ENCODE measurements at regions not wholly inside any gene's neighbourhood (a gene's known extent, or its start where the extent isn't known, plus 50 kb on each side); places are given as distances from the start of the nearest gene placed in this dataset.

- H3K9ac ChIP-seq (ENCODE audit: low read depth, low read length): no peak overlapping the region
- no peaks in the 10 kb centered on the region for H3K27me3 ChIP-seq (ENCODE audit: insufficient read depth, low read length)
- H3K4me1 ChIP-seq (ENCODE audit: insufficient read depth, low read length): no peaks in the 10 kb centered on the region
- 97% methylated on average over 2 of the region's 2 CpGs for WGBS
- H3K9me3 ChIP-seq (ENCODE audit: insufficient read depth, low read depth, low read length): no peaks in the 10 kb centered on the region
- H3K27ac ChIP-seq (ENCODE audit: low read depth, low read length): no peak overlapping the region
- H3K36me3 ChIP-seq (ENCODE audit: insufficient read depth, low read length): no peaks in the 10 kb centered on the region
- H3K4me3 ChIP-seq (ENCODE audit: low read length): no peak overlapping the region
Observed at GRCh38 chr1:221933814-221934213, 191.9 kb upstream of the DUSP10 start.

- WGBS: 97% methylated on average over 4 of the region's 4 CpGs
- H3K4me3 ChIP-seq (ENCODE audit: low read length): no peak overlapping the region
- H3K27me3 ChIP-seq (ENCODE audit: insufficient read depth, low read length): no peaks in the 10 kb centered on the region
- H3K36me3 ChIP-seq (ENCODE audit: insufficient read depth, low read length): no peaks in the 10 kb centered on the region
- no peak overlapping the region for H3K27ac ChIP-seq (ENCODE audit: low read depth, low read length)
- H3K9me3 ChIP-seq (ENCODE audit: insufficient read depth, low read depth, low read length): no peaks in the 10 kb centered on the region
- no peak overlapping the region for H3K9ac ChIP-seq (ENCODE audit: low read depth, low read length)
- H3K4me1 ChIP-seq (ENCODE audit: insufficient read depth, low read length): no peaks in the 10 kb centered on the region
Observed at GRCh38 chr1:221926441-221926840, 184.6 kb upstream of the DUSP10 start.

DNA sequence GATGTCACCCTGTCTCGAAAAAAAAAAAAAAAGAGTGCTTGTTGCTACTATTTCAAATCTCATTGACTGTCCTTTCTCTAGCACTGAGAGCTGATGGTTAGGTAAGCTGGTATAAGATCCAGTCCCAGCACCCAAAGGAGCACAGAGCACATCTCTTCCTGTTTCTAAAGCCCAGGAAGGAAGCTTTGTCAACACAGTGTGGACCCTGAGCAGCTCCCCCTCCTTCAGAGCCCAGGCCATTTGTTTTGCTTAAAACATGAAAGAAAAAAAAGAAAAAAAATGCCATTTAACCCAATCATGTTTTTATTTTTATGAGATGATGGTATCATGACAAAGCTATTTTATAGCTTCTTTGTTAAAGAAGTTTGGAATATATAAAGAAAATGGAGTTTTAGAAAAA lies 184.1 kb upstream of the DUSP10 start:
- WGBS: no CpG with 5 or more reads among the region's 1 CpG
- no peaks in the 10 kb centered on the region for H3K27me3 ChIP-seq (ENCODE audit: insufficient read depth, low read length)

DNA sequence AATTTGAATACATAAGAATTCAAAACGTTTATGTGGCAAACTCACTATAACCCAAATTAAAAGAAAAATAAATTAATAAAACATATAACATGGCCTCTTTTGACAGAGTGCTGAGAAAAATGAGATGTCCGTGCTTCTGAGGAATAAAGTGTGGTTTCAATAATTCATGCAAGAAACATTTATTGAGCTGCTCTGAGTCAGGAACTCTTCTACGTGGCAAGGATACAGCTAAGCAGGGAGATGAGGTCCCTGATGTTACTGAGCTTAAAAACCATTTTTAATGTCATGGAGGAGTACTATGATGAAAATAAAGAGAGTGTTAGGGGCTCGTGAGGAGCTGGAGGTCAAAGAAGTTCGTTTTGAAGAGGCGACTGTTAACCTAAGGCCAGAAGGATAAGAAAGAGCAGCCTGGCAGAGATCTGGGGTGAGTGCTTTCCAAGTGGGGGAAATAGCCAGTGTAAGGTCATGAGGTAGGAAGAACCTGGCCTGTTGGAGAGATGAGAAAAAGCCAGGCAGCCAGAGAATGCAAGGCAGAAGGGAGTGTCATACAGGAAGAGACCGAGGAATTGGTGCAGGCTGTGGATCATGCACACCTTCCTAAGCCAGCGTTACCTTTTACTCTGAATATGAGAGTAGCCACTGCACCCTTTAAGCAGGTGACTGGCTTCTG lies 182.2 kb upstream of the DUSP10 start:
- Histone ChIP-seq H3K27ac (ENCODE audit: low read depth, low read length) (no peak overlapping the region), H3K27me3 (ENCODE audit: insufficient read depth, low read length) (no peaks in the 10 kb centered on the region), H3K4me1 (ENCODE audit: insufficient read depth, low read length) (no peaks in the 10 kb centered on the region), H3K9ac (ENCODE audit: low read depth, low read length) (no peak overlapping the region), H3K9me3 (ENCODE audit: insufficient read depth, low read depth, low read length) (no peaks in the 10 kb centered on the region), H3K36me3 (ENCODE audit: insufficient read depth, low read length) (no peaks in the 10 kb centered on the region), H3K4me3 (ENCODE audit: low read length) (no peak overlapping the region)
- 93% methylated on average over 7 of the region's 8 CpGs for WGBS

More for the DNA sequence above, 184.1 kb upstream of the DUSP10 start:
- H3K36me3 ChIP-seq (ENCODE audit: insufficient read depth, low read length): no peaks in the 10 kb centered on the region
- no peaks in the 10 kb centered on the region for H3K4me1 ChIP-seq (ENCODE audit: insufficient read depth, low read length)
- H3K4me3 ChIP-seq (ENCODE audit: low read length): no peak overlapping the region
- H3K9ac ChIP-seq (ENCODE audit: low read depth, low read length): no peak overlapping the region
- H3K27ac ChIP-seq (ENCODE audit: low read depth, low read length): no peak overlapping the region
- H3K9me3 ChIP-seq (ENCODE audit: insufficient read depth, low read depth, low read length): no peaks in the 10 kb centered on the region

DNA sequence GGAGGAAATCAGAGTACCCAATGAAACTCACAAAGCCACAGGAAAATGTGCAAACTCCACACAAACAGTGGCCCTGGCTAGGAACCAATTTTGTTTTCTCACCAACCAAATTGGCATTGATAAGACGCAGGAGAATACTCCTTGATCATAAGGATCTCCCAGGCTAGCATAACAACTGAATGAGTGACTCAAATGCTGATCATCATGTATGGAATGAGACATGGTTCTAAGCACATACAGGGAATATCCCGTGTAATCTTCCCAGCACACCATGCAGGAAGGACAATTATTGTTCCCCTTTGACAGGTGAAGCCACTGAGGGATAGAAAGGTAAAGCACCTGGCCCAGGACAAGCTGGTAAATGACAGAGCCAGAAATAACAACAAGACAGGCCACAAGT lies 180.0 kb upstream of the DUSP10 start:
- Histone ChIP-seq H3K27ac (ENCODE audit: low read depth, low read length) (no peak overlapping the region), H3K27me3 (ENCODE audit: insufficient read depth, low read length) (no peaks in the 10 kb centered on the region), H3K9me3 (ENCODE audit: insufficient read depth, low read depth, low read length) (no peaks in the 10 kb centered on the region), H3K9ac (ENCODE audit: low read depth, low read length) (no peak overlapping the region), H3K36me3 (ENCODE audit: insufficient read depth, low read length) (no peaks in the 10 kb centered on the region), H3K4me1 (ENCODE audit: insufficient read depth, low read length) (no peaks in the 10 kb centered on the region), H3K4me3 (ENCODE audit: low read length) (no peak overlapping the region)
- 100% methylated on average over 2 of the region's 2 CpGs for WGBS

- H3K9ac ChIP-seq (ENCODE audit: low read depth, low read length): no peak overlapping the region
- WGBS: 92% methylated on average over 2 of the region's 2 CpGs
- no peaks in the 10 kb centered on the region for H3K36me3 ChIP-seq (ENCODE audit: insufficient read depth, low read length)
- no peak overlapping the region for H3K4me3 ChIP-seq (ENCODE audit: low read length)
- no peaks in the 10 kb centered on the region for H3K4me1 ChIP-seq (ENCODE audit: insufficient read depth, low read length)
- H3K27ac ChIP-seq (ENCODE audit: low read depth, low read length): no peak overlapping the region
- H3K9me3 ChIP-seq (ENCODE audit: insufficient read depth, low read depth, low read length): no peaks in the 10 kb centered on the region
- no peaks in the 10 kb centered on the region for H3K27me3 ChIP-seq (ENCODE audit: insufficient read depth, low read length)
Observed at GRCh38 chr1:221919743-221920142, 177.9 kb upstream of the DUSP10 start.

- no peak overlapping the region for H3K4me3 ChIP-seq (ENCODE audit: low read length)
- WGBS: 85% methylated on average over 1 of the region's 1 CpG
- no peak overlapping the region for H3K27ac ChIP-seq (ENCODE audit: low read depth, low read length)
- no peaks in the 10 kb centered on the region for H3K36me3 ChIP-seq (ENCODE audit: insufficient read depth, low read length)
- no peaks in the 10 kb centered on the region for H3K9me3 ChIP-seq (ENCODE audit: insufficient read depth, low read depth, low read length)
- H3K27me3 ChIP-seq (ENCODE audit: insufficient read depth, low read length): no peaks in the 10 kb centered on the region
- H3K9ac ChIP-seq (ENCODE audit: low read depth, low read length): no peak overlapping the region
- no peaks in the 10 kb centered on the region for H3K4me1 ChIP-seq (ENCODE audit: insufficient read depth, low read length)
Observed at GRCh38 chr1:221919341-221919740, 177.5 kb upstream of the DUSP10 start.

GRCh38 chr1:221916176-221916575 lies 174.3 kb upstream of the DUSP10 start:
- Histone ChIP-seq H3K27me3 (ENCODE audit: insufficient read depth, low read length) (no peaks in the 10 kb centered on the region), H3K9ac (ENCODE audit: low read depth, low read length) (no peak overlapping the region), H3K27ac (ENCODE audit: low read depth, low read length) (no peak overlapping the region), H3K9me3 (ENCODE audit: insufficient read depth, low read depth, low read length) (no peaks in the 10 kb centered on the region), H3K4me1 (ENCODE audit: insufficient read depth, low read length) (no peaks in the 10 kb centered on the region), H3K36me3 (ENCODE audit: insufficient read depth, low read length) (no peaks in the 10 kb centered on the region), H3K4me3 (ENCODE audit: low read length) (no peak overlapping the region)
- 95% methylated on average over 5 of the region's 5 CpGs for WGBS

DNA sequence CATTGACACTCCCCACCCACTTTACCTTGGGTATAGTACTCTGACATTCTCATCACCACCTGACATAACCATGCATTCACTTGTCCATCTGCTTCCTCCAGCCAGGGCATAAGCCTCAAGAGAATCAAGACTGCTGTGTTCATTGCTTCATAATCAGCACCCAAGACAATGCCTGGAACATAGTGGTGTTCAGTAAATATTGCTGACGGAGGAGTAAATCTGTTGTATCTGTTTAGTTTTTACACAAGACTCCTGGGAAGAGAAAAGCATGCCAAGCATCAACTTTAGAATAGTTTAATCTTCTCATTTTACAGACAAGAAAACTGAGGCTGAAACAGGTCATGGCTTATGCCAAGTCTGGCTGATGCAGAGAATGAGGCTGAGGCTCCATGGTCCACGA lies 173.9 kb upstream of the DUSP10 start:
- Histone ChIP-seq H3K9me3 (ENCODE audit: insufficient read depth, low read depth, low read length) (no peaks in the 10 kb centered on the region), H3K9ac (ENCODE audit: low read depth, low read length) (no peak overlapping the region), H3K4me1 (ENCODE audit: insufficient read depth, low read length) (no peaks in the 10 kb centered on the region), H3K36me3 (ENCODE audit: insufficient read depth, low read length) (no peaks in the 10 kb centered on the region), H3K27me3 (ENCODE audit: insufficient read depth, low read length) (no peaks in the 10 kb centered on the region), H3K4me3 (ENCODE audit: low read length) (no peak overlapping the region), H3K27ac (ENCODE audit: low read depth, low read length) (no peak overlapping the region)
- WGBS: 97% methylated on average over 2 of the region's 2 CpGs

GRCh38 chr1:221913351-221913892 lies 171.5 kb upstream of the DUSP10 start:
- Histone ChIP-seq H3K27ac (ENCODE audit: low read depth, low read length) (no peak overlapping the region), H3K9ac (ENCODE audit: low read depth, low read length) (no peak overlapping the region), H3K4me1 (ENCODE audit: insufficient read depth, low read length) (no peaks in the 10 kb centered on the region), H3K9me3 (ENCODE audit: insufficient read depth, low read depth, low read length) (no peaks in the 10 kb centered on the region), H3K36me3 (ENCODE audit: insufficient read depth, low read length) (no peaks in the 10 kb centered on the region), H3K4me3 (ENCODE audit: low read length) (no peak overlapping the region), H3K27me3 (ENCODE audit: insufficient read depth, low read length) (no peaks in the 10 kb centered on the region)
- WGBS: 92% methylated on average over 3 of the region's 3 CpGs

DNA sequence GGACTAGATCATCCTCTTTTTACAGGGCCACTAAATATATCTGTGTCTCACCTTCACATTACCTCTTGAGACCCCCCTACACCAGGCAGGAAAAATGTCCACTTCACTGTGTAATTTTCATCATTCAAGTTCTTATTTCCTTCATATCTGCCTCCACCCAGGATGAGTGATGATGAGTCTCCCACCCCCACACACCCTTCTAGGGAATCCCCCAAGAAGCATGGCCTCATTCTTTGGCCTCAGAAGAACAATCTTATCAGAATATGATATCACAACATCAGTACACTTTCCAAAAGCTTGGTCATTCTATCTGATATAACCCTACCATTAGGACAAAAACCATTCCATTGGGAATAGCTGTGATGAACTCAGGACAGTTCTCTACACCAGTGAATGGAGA lies 170.3 kb upstream of the DUSP10 start:
- Histone ChIP-seq H3K4me1 (ENCODE audit: insufficient read depth, low read length) (no peaks in the 10 kb centered on the region), H3K9ac (ENCODE audit: low read depth, low read length) (no peak overlapping the region), H3K9me3 (ENCODE audit: insufficient read depth, low read depth, low read length) (no peaks in the 10 kb centered on the region), H3K27me3 (ENCODE audit: insufficient read depth, low read length) (no peaks in the 10 kb centered on the region), H3K27ac (ENCODE audit: low read depth, low read length) (no peak overlapping the region), H3K36me3 (ENCODE audit: insufficient read depth, low read length) (no peaks in the 10 kb centered on the region), H3K4me3 (ENCODE audit: low read length) (no peak overlapping the region)

- Histone ChIP-seq H3K9me3 (ENCODE audit: insufficient read depth, low read depth, low read length) (no peaks in the 10 kb centered on the region), H3K27me3 (ENCODE audit: insufficient read depth, low read length) (no peaks in the 10 kb centered on the region), H3K27ac (ENCODE audit: low read depth, low read length) (no peak overlapping the region), H3K9ac (ENCODE audit: low read depth, low read length) (no peak overlapping the region), H3K4me3 (ENCODE audit: low read length) (no peak overlapping the region), H3K36me3 (ENCODE audit: insufficient read depth, low read length) (no peaks in the 10 kb centered on the region), H3K4me1 (ENCODE audit: insufficient read depth, low read length) (no peaks in the 10 kb centered on the region)
- 83% methylated on average over 1 of the region's 1 CpG for WGBS
Observed at GRCh38 chr1:221911714-221912113, 169.8 kb upstream of the DUSP10 start.
